Chondrocyte (in vitro differentiated cells): ENCODE measurements at regions not wholly inside any gene's neighbourhood (a gene's known extent, or its start where the extent isn't known, plus 50 kb on each side); places are given as distances from the start of the nearest gene placed in this dataset.

Experiments used
- DNase-seq: peaks from one replicate; pipeline ENCODE4 v3.0.0; 2021; ENCODE audit warnings: mixed read lengths, low spot score
- H3K27ac Mint-ChIP-seq: one replicate; pipeline ENCODE4 v1.8.0; 2021; ENCODE audit warnings: mild to moderate bottlenecking, moderate library complexity, mixed read lengths; ENCODE audit not compliant: unreplicated experiment
- H3K27me3 Mint-ChIP-seq: 2 replicates; pipeline ENCODE4 v1.8.0; 2021; ENCODE audit warnings: low read depth, mixed read lengths
- H3K36me3 Mint-ChIP-seq: 2 replicates; pipeline ENCODE4 v1.8.0; 2021; ENCODE audit warnings: low read depth, mixed read lengths
- H3K4me1 Mint-ChIP-seq: 2 replicates; pipeline ENCODE4 v1.8.0; 2021; ENCODE audit warnings: low read depth, mild to moderate bottlenecking, mixed read lengths
- H3K4me3 Mint-ChIP-seq: one replicate; pipeline ENCODE4 v1.8.0; 2021; ENCODE audit warnings: mild to moderate bottlenecking, moderate library complexity, mixed read lengths; ENCODE audit not compliant: unreplicated experiment
- H3K9me3 Mint-ChIP-seq: 2 replicates; pipeline ENCODE4 v1.8.0; 2021; ENCODE audit warnings: low read depth, mixed read lengths
- TF ChIP-seq, protein P1 (sequence below): fragments of 200-600 bp; sonication (generic); IDR thresholded peaks from 2 replicates; pipeline ENCODE4 v1.5.0; 2021; ENCODE audit warnings: antibody characterized with exemption, mild to moderate bottlenecking, moderate library complexity

- H3K36me3 Mint-ChIP-seq: no peaks in the 10 kb centered on the region
- H3K9me3 Mint-ChIP-seq: no peaks in the 10 kb centered on the region
- no peak overlapping the region for H3K27ac Mint-ChIP-seq
- DNase-seq: no peak
- H3K4me1 Mint-ChIP-seq: peaks cover 19% of the 10 kb centered on the region
- H3K4me3 Mint-ChIP-seq: no peak overlapping the region
- H3K27me3 Mint-ChIP-seq: no peaks in the 10 kb centered on the region
- TF ChIP-seq, protein P1, sequence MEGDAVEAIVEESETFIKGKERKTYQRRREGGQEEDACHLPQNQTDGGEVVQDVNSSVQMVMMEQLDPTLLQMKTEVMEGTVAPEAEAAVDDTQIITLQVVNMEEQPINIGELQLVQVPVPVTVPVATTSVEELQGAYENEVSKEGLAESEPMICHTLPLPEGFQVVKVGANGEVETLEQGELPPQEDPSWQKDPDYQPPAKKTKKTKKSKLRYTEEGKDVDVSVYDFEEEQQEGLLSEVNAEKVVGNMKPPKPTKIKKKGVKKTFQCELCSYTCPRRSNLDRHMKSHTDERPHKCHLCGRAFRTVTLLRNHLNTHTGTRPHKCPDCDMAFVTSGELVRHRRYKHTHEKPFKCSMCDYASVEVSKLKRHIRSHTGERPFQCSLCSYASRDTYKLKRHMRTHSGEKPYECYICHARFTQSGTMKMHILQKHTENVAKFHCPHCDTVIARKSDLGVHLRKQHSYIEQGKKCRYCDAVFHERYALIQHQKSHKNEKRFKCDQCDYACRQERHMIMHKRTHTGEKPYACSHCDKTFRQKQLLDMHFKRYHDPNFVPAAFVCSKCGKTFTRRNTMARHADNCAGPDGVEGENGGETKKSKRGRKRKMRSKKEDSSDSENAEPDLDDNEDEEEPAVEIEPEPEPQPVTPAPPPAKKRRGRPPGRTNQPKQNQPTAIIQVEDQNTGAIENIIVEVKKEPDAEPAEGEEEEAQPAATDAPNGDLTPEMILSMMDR: no peak
Observed at GRCh38 chr18:40534723-40535122, 1420.3 kb upstream of the PIK3C3 start.

DNA sequence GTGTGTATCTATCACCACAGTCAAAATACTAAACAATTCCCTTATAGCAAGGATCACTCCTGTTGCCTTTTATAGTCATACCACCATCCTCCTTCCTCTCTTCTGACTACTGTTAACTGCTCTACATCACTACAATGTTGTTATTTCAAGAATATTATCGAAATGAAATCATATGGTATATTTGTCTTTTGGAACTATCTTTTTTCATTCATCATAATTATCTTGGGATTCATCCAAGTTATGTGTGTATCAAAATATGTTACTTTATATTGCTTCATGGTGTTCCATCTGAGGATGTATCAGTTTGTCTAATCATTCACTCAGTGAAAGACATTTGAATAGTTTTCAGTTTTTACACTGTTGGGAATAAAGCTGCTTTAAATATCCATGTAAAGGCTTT lies 1423.0 kb upstream of the PIK3C3 start:
- peaks cover 19% of the 10 kb centered on the region for H3K4me1 Mint-ChIP-seq
- H3K36me3 Mint-ChIP-seq: no peaks in the 10 kb centered on the region
- H3K27ac Mint-ChIP-seq: peak overlapping the region; percentile 60
- TF ChIP-seq, protein P1: no peak
- H3K9me3 Mint-ChIP-seq: no peaks in the 10 kb centered on the region
- no peaks in the 10 kb centered on the region for H3K27me3 Mint-ChIP-seq
- H3K4me3 Mint-ChIP-seq: no peak overlapping the region
- no peak for DNase-seq

DNA sequence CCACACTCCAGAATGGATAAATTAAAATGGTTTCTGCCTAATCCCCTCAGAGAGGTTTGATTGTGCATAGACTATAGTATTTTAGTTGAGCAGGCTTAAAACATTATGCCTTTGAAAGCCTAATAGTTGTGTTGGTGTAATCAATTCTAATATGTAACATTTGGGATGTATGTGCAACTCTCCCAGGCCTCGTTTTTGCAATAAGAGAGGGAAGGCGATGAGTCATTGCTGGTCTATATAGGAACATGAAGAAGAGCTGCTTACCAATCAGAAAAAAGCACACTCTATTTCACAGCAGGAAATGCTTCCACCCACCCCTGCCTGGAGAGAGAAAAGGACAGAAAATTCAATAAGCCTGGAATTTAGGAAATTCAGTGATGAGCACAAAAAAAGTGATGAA lies 1424.0 kb upstream of the PIK3C3 start:
- TF ChIP-seq, protein P1: no peak
- H3K4me3 Mint-ChIP-seq: no peak overlapping the region
- peaks cover 19% of the 10 kb centered on the region for H3K4me1 Mint-ChIP-seq
- no peaks in the 10 kb centered on the region for H3K9me3 Mint-ChIP-seq
- H3K27me3 Mint-ChIP-seq: no peaks in the 10 kb centered on the region
- no peak overlapping the region for H3K27ac Mint-ChIP-seq
- H3K36me3 Mint-ChIP-seq: no peaks in the 10 kb centered on the region
- no peak for DNase-seq

DNA sequence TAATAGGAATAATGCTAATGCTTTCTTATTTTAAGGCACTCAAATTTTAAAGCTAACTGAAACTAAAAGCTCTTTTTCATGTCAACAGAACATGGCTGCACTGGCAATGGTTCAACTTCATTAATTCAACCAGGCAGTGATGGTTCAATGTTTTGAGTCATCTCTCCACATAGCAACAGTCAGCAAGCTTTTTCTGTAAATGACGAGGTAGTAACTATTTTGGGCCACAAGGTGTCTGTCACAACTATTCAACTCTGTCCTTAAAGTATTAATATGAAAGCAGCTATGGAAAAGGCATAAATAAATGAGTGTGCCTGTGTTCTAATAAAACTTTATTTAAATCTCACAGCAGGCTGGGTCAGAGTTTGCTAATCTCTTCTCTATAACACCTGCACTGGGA lies 1425.6 kb upstream of the PIK3C3 start:
- H3K36me3 Mint-ChIP-seq: no peaks in the 10 kb centered on the region
- no peak overlapping the region for H3K27ac Mint-ChIP-seq
- no peak overlapping the region for H3K4me3 Mint-ChIP-seq
- no peaks in the 10 kb centered on the region for H3K9me3 Mint-ChIP-seq
- TF ChIP-seq, protein P1: peak; percentile 59
- DNase-seq: no peak
- no peaks in the 10 kb centered on the region for H3K27me3 Mint-ChIP-seq
- H3K4me1 Mint-ChIP-seq: peaks cover 19% of the 10 kb centered on the region

DNA sequence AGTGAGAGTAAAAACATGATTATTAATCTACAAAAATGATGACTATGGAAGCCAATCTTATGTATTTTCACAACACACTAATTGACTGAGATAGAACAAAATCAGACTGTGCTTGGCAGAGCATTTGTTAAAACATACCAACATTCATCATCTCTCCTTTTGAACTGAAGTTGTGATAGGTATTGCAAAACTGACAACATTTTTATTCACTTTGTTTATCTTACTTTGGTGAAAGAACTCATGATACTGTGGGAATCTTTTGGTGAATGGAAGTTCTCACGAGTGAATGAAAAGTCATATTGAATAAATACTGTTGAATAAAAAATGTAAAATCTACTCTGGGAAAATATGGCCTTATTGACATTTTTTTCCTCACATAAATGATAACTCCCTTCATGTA lies 1430.2 kb upstream of the PIK3C3 start:
- no peak overlapping the region for H3K27ac Mint-ChIP-seq
- H3K36me3 Mint-ChIP-seq: no peaks in the 10 kb centered on the region
- no peak for DNase-seq
- TF ChIP-seq, protein P1: no peak
- H3K4me1 Mint-ChIP-seq: no peaks in the 10 kb centered on the region
- no peak overlapping the region for H3K4me3 Mint-ChIP-seq
- no peaks in the 10 kb centered on the region for H3K27me3 Mint-ChIP-seq
- H3K9me3 Mint-ChIP-seq: no peaks in the 10 kb centered on the region
